Lower lobe of right lung (tissue), 2 donors: ENCODE measurements at regions not wholly inside any gene's neighbourhood (a gene's known extent, or its start where the extent isn't known, plus 50 kb on each side); places are given as distances from the start of the nearest gene placed in this dataset.
A peak's percentile ranks its signal among the peaks of the same experiment; 100 is the strongest.

ENCODE experiments used
- ATAC-seq, 2 donors: fragments of 200-7000 bp; cut with Tn5 transposase; one replicate each; pipeline ENCODE4 v1.9.1; 2020 to 2022; ENCODE audit warnings: mild to moderate bottlenecking in 2 of 2, moderate library complexity in 2 of 2
- DNase-seq: peaks from one replicate; pipeline ENCODE4 v3.0.0-alpha.2; 2020
- H3K27ac ChIP-seq: fragments of 200-600 bp; one replicate; pipeline ENCODE4 v1.8.0; 2022
- H3K27me3 ChIP-seq: fragments of 200-600 bp; one replicate; pipeline ENCODE4 v1.8.0; 2022; ENCODE audit warnings: low read depth
- H3K36me3 ChIP-seq: fragments of 200-600 bp; one replicate; pipeline ENCODE4 v1.8.0; 2022; ENCODE audit warnings: mild to moderate bottlenecking
- H3K4me1 ChIP-seq: fragments of 200-600 bp; one replicate; pipeline ENCODE4 v1.8.0; 2022
- H3K4me3 ChIP-seq: fragments of 200-600 bp; one replicate; pipeline ENCODE4 v1.8.0; 2022; ENCODE audit warnings: mild to moderate bottlenecking
- H3K9me3 ChIP-seq: fragments of 200-600 bp; one replicate; pipeline ENCODE4 v1.8.0; 2022
- CTCF ChIP-seq: fragments of 200-600 bp; IDR thresholded peaks from one replicate; pipeline ENCODE4 v1.8.0; 2022; ENCODE audit warnings: antibody characterized with exemption, mild to moderate bottlenecking
- intact Hi-C: fragments of 100-400 bp; cut with DNase I; formaldehyde crosslinking; loops from one replicate; pipeline ENCODE4 v1.11.0; 2022
- donor health status: DM: no; HTN: yes; CAD: no; lungs with severe emphysema.

DNA sequence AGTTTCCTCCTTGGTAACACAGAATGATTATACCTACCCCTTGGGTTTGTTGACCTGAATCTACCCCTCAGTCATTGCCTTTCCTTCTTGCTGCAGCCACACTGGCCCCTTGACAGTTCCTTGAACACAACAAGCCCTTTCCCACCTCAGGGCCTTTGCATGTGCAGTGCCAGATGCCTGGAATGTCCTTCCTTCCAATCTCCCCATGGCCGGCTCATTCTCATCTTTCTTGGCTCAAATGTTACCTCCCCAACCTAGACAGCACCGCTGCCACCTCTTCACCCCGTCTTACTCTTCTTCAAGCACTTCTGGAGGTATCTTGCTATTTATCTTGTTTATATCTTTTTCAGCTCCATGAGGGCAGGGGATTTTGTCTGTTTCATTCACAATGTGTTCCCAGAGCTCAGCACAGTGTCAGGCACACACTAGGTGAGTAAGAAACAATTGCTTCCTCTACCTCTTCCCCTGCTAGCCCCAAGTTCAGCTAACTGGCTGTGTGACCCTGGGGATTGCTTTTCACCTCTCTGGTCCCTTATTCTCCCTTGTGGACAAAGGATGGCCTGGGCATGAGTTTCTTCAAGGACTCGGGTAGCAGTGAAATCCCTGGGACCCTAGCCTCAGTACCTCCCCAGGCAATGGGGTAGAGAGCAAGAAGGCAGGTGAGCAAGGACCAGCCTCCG lies 121.5 kb downstream of the CEBPB start:
- Histone ChIP-seq H3K27ac (peak overlapping the region; percentile 70), H3K4me1 (peaks cover 52% of the 10 kb centered on the region), H3K9me3 (no peaks in the 10 kb centered on the region), H3K36me3 (no peaks in the 10 kb centered on the region), H3K4me3 (no peak overlapping the region), H3K27me3 (no peaks in the 10 kb centered on the region)
- intact Hi-C loops, result no loop called here
- DNase-seq (no peak), ATAC-seq (no peak)
- no peak for TF ChIP-seq CTCF

GRCh38 chr20:50312682-50313521 lies 122.3 kb downstream of the CEBPB start:
- DNase-seq (peak; percentile 84), ATAC-seq (peak; percentile 80 to 81)
- Histone ChIP-seq H3K27me3 (no peaks in the 10 kb centered on the region), H3K9me3 (no peaks in the 10 kb centered on the region), H3K4me1 (peaks cover 53% of the 10 kb centered on the region), H3K27ac (peak overlapping the region; percentile 70), H3K36me3 (no peaks in the 10 kb centered on the region), H3K4me3 (no peak overlapping the region)
- intact Hi-C loops, result no loop called here
- no peak for TF ChIP-seq CTCF

GRCh38 chr20:50313522-50313820 lies 122.8 kb downstream of the CEBPB start:
- intact Hi-C loops, result no loop called here
- Histone ChIP-seq H3K4me1 (peaks cover 50% of the 10 kb centered on the region), H3K36me3 (no peaks in the 10 kb centered on the region)

GRCh38 chr20:50313827-50314677 lies 123.4 kb downstream of the CEBPB start:
- intact Hi-C loops, result no loop called here
- DNase-seq (no peak), ATAC-seq (no peak)
- Histone ChIP-seq H3K9me3 (no peaks in the 10 kb centered on the region), H3K4me1 (peaks cover 44% of the 10 kb centered on the region), H3K27me3 (no peaks in the 10 kb centered on the region), H3K36me3 (no peaks in the 10 kb centered on the region), H3K4me3 (no peak overlapping the region), H3K27ac (peak overlapping the region; percentile 70)
- TF ChIP-seq CTCF, result no peak

More at GRCh38 chr20:50313522-50313820, 122.8 kb downstream of the CEBPB start:
- H3K9me3 ChIP-seq, result no peaks in the 10 kb centered on the region
- no peaks in the 10 kb centered on the region for H3K27me3 ChIP-seq
- ATAC-seq, result no peak
- no peak for TF ChIP-seq CTCF
- no peak for DNase-seq
- no peak overlapping the region for H3K4me3 ChIP-seq
- H3K27ac ChIP-seq, result peak overlapping the region; percentile 70

- Histone ChIP-seq H3K36me3 (no peaks in the 10 kb centered on the region), H3K27me3 (no peaks in the 10 kb centered on the region), H3K9me3 (no peaks in the 10 kb centered on the region), H3K4me1 (peaks cover 38% of the 10 kb centered on the region), H3K27ac (no peak overlapping the region), H3K4me3 (no peak overlapping the region)
- no peak for TF ChIP-seq CTCF
- DNase-seq (no peak), ATAC-seq (no peak)
- intact Hi-C loops, result no loop called here
Observed at GRCh38 chr20:50314678-50315335, 124.2 kb downstream of the CEBPB start.
